ENCODE measurements at regions not wholly inside any gene's neighbourhood (a gene's known extent, or its start where the extent isn't known, plus 50 kb on each side); places are given as distances from the start of the nearest gene placed in this dataset.

DNA sequence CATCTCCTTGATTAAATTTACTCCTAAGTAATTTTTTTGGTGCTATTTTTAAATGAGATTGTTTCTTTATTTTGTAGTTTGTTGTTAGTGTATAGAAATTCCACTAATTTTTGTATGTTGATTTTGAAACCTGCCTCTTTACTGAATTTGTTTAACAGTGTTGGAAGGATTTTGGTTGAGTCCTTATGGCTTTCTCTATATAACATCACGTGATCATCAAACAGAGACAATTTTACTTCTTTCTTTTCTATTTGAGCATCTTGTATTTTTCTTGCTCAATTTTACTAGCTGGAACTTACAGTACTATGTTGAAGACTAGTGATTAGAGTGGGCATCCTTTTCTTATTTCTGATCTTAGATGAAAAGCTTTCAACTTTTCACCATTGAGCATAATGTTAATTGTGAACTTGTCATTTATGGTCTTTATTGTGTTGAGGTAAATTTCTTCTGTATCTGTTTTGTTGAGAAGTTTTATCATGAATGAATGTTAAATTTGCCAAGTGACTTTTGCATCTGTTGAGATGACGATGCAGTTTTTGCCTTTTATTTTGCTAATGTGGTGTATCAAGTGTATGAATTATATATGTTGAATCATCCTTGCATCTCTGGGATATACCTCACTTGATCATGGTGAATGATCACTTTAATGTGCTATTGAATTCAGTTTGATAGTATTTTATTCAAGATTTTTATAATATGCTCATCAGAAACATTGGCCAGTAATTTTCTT, 645.3 kb upstream of the DDX18 start:
- no peak for DNase-seq (ENCODE audit: low read depth in 3 of 3, low spot score in 2 of 3)

DNA sequence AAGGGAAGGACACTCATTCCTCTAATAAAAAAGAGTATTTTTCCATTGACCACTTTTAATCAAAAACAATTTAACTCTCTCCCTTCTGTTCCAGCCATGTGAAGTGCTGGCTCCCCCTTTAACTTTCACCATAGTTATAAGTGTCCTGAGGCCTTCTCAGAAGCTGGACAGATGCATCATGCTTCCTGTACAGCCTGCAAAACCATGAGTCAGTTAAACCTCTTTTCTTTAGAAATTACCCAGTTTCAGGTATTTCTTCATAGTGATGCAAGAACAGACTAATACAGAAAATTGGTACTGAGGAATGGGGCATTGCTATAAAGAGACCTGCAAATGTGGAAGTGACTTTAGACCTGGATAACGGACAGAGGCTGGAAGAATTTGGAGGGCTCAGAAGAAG, 643.6 kb upstream of the DDX18 start:
- DNase-seq (ENCODE audit: low read depth in 3 of 3, low spot score in 2 of 3): no peak

DNA sequence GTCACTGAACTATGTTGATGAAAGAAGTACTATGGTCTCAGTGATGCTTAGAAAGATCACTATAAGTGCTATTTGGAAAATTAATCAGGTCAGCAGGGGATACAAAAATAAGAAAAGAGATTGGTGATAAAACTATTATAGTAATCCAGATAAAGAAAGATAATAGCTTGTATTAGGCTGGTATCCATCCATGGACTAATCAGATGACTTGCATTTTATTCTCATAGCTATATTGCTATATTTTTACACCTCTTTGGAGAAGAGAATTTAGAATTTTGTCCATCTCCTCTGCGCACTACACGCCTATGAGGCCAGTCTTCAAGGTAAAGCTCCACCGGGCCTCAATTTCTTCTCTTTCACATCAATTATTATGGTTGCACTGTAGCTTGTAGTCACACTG, 635.1 kb upstream of the DDX18 start:
- DNase-seq (ENCODE audit: low read depth in 3 of 3, low spot score in 2 of 3): no peak

DNA sequence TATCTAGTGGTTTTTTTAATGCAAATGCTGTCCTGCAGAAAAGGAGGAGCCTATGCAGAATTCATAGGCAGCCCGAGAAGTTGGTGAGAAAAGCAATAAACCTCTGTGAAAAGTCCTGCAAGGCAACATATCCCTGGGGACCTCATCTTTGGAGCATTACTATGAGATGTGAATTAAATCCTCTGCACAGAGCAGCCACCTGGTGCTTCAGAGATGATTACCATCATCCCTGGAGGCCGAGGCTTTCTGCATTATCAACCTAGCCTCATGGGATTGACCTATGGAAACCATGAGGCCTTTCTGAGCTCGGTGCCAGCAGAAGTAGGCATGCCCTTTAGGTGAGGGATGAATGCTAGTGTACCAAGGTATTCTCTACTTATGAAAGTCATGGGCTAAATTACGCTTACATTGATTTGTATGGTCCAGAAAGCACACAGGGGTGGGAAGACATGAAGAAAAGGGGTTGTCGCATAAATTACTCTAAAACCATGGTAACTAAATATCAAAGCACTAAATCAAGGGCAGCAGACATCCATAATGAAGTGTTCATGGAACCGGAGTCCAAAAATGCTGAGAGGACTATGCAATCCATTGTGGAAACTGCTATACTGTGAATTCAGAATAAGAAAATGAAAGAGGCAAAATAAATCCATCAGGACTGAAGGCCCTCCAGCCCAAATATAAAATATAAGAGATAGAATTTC, 623.5 kb upstream of the DDX18 start:
- DNase-seq (ENCODE audit: low read depth in 3 of 3, low spot score in 2 of 3): no peak

DNA sequence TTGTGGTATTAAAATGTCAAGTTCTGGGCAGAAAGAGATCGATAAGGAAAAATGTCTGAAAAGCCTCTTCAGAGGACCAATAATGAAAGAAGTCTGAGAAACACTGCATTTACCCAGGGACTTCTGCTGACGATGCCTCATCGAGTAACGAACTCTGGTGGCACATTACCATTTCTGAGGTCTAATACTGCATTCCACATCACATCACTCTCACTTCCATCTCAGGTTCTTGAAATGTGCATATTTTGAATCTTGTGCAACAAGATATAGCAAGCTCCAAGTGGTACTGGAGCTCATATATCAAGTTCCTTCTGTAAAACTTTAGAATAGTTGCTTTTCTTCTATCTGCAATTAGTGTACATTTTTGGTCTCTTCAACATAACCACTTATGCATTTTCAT, 619.1 kb upstream of the DDX18 start:
- DNase-seq (ENCODE audit: low read depth in 3 of 3, low spot score in 2 of 3): no peak

DNA sequence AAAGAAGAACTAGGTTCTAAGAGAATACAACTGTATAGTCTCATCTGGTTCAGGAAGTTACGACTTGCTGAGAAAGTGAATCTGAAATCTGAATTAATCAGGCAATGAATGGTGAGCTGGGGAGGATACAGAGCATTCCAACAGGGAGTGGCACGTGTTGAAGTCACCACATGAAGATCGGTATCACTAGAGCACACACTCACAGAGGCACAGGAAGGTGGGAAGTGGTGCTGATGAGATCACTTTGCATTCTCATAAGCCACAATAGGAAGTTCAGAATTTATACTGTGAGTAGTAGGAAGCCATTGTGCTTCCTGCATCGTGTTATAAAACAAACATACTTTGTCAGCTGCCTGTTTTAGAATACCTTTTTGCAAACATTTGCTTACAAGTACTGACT, 615.0 kb upstream of the DDX18 start:
- DNase-seq (ENCODE audit: low read depth in 3 of 3, low spot score in 2 of 3): no peak

DNA sequence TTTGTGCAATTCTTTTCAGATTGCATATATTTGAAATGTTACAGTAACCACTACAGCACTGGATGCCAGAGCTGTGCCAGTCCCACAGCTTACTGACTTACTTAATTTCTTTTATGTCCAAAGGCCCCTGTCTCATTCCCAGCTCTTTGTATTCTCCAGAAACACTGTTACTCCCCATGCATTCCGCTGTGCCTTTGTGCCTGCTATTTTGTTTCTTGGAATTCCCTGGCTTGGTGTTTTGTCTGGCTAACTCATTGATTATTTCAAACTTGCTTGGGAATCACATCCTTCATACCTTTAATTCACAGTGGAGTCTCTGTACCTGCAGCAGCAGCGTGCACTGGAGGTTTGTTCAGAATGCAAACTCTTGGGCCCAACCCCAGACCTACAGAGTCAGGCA, 601.9 kb upstream of the DDX18 start:
- no peak for DNase-seq (ENCODE audit: low read depth in 3 of 3, low spot score in 2 of 3)

DNA sequence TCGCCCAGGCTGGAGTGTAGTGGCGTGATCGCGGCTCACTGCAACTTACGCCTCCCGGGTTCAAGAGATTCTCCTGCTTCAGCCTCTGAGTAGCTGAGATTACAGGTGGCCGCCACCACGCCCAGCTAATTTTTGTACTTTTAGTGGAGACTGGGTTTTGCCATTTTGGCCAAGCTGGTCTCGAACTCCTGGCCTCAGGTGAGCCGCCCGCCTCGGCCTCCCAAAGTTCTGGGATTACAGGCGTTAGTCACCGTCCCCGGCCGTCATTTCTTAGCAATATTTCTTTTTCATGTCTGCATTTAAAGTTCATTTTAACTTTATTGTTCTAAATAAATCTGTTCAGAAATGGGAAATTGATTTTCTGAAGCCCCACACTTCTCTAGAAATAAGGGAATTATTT, 597.3 kb upstream of the DDX18 start:
- no peak for DNase-seq (ENCODE audit: low read depth in 3 of 3, low spot score in 2 of 3)

DNA sequence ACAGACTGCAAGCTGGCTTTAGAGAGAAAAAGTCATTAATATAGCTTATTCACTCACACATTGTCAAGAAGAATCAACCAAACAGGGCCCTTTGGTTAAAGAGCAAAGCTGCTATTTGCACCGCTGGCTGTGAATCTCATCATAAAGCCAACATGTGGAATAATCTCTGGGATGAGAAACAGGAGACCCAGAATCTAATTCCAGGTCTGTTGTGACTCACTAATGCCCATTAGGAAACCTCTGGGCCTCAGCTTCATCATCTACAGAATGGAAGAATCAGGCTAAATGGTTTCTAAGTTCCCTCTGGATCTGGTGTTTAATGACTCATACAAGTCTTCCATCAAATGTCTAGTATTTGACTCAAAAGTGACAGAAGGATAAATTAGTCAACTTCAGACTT, 591.7 kb upstream of the DDX18 start:
- DNase-seq (ENCODE audit: low read depth in 3 of 3, low spot score in 2 of 3): no peak

DNA sequence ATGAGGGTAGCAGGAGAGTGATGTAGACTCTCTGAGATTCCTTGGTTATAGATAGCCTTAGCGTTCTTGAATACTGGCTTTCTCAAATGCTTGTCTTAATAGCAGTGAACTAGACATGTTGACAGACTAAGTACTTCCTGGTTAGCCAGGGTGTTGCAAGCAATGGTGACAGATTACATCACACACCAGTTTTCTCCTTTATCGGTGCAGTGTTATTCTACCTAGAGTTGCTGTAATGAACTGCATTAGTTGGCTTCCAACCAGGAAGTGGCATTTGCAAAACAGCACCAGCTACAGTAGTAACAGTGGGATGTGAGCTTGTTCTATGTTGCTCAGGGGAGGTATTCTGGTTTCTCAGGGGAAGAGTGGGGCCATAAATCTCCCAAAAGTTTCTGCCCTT, 582.2 kb upstream of the DDX18 start:
- no peak for DNase-seq (ENCODE audit: low read depth in 3 of 3, low spot score in 2 of 3)

DNA sequence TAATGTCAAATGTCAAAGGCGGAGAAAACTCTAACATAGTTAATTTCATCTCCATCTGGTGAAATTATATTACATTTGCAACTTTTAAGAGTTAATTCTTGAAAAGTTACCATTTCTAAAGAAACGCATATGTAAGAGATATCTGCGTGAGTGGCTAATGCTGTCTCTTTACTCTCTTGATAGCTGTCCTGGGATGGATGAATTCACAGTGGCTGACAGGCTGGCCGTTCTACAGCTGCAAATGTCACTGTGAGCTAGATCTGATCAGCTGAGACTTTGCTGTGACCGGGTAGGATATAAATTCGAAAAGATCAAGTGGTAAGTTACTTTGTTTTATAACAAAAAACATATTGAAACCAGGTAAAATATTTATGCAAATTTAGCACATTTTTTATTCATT, 557.1 kb upstream of the DDX18 start:
- no peak for DNase-seq (ENCODE audit: low read depth in 3 of 3, low spot score in 2 of 3)

DNA sequence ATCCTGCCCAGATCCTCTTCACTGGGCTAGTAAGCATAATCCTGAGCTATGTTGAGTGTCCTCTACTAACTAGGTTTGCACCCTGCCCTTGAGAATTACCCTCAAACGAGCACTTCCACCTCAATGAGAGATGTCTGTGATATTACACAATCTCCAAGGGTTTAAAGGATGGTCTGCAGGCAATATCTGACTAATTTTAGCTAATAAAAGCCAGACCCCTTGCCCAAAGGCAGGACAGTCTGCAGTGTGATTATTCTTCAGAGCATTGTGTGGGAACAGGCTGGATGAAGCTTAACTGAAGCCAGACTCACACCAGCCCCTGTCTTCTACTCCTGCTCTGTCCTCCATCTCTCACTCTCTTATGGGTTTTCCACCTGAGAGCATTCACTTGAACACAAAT, 544.9 kb upstream of the DDX18 start:
- no peak for DNase-seq (ENCODE audit: low read depth in 3 of 3, low spot score in 2 of 3)

DNA sequence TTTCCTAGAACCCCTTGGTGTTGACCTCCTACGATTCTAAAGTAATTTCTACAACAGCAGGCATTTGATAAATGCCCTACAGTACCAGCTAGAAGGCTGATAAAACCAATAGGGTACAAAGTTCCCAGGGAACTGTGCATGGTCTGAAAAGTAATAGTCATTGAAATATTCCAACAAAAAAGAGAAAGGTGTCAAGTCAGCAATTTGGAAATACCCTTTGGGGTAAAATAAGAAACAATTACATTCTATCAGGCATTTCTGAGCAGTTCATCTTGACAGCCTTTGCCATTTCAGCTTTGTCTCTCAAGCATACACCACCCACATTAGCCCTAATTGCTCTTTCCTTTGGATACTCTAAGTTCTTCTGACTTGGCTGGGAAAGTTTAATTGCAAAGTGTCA, 542.9 kb upstream of the DDX18 start:
- DNase-seq (ENCODE audit: low read depth in 3 of 3, low spot score in 2 of 3): no peak

DNA sequence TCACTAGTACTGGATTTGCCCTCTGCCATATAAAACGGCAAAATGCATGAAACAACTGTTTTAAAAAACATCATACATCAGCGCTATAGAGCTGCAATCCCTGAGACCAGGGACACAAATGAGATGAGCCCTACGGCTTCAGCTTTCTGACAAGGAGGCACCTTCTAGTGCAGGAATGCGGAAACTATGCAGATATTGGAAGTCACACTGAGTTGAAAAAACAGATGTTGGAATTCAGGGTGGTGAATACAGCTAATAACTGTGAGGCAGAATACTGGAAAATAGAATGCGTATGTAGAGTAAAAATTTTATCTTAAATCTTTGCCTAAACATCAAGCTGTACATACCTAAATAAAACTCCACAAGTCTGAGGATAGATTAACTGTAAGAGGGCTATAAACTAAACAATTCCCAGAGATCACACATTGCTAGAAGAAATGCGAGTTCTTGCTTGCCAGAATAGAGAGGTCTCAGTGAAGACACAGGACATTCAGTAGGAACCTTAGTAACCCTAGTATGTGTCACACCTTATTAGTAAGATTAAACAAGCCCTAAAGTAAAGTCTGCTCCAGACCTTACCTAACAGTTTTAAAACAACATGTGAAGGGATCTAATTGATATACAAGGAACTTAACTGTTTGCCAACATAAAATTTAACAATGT, 541.4 kb upstream of the DDX18 start:
- peak in 1 of 3 donors; percentile 1 for DNase-seq (ENCODE audit: low read depth in 3 of 3, low spot score in 2 of 3)

DNA sequence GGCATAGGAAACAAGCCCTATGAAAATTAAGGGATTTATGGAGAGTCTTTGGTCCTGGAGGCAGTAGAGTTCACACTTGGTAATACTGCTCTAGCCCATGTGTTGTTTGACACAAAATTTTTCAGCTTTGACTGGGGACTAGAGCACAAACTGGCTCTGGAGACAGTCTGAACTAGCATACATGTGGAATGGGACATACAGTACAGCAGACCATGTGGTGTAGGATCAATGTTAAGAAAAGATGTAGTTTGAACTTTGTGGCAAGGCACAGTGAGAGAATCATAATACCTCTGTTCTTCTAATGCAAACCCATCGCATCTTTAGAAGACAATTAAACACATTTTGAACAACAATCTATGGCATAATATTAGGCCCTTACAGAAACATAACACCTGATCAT, 521.5 kb upstream of the DDX18 start:
- no peak for DNase-seq (ENCODE audit: low read depth in 3 of 3, low spot score in 2 of 3)

DNA sequence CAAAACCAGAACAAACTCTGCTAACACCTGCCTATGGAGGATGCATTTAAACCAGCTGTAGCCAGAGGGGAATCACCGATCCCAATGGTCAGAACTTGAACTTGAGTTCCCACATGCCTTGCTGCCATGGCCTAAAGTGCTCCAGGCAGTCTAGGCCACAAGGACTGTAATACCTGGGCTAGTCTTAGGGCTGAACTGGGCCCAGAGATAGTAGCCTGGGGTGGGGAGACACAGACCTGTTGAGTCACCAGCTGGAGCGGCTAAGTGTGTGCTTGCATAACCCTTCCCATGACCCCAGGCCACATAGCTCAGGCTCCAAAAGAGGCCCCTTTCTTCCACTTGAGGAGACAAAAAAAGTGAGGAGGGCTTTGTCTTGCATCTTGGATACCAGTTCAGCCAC, 515.0 kb upstream of the DDX18 start:
- DNase-seq (ENCODE audit: low read depth in 3 of 3, low spot score in 2 of 3): no peak

DNA sequence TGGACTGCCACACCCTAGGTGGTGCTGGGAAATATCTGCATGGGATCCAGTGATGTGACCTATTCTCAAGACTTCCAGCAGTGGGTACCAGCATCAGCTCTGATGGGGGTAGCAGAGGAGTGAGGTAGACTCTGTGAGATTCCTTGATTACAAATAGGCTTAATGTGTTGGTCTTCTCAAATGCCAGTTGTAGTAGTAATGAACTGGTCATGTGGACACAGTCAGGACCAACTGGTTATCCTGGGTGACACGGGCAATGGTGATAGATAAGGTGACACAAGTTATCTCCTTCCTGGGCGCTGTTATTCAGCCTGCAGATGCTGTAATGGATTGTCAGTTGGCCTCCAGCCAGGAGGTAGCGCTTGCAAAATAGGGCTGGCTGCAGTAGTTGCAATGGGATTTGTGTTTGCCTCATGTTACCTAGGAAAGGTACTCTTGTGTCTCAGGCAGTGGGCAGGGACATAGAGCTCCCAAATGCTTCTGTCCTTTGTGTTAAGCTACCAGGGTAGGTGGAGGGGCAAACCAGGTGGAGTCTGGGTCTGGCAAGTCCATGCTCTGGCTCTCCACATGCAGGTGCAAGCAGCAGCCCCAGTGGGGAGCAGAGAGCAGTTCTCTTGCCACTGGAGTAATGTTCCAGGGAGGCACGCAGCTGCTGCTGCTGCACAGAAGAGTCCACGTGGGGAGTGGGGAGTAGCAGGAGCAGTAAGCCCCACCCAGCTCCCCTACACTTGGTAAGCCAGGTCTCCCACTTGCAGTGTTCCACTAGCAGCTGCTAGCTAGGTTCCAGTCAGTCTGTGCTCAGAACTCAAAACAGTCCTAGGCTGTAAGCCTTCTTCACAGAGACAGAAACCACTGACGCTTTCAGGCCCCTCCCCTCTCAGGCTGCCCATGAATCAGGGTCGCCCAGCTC, 505.4 kb upstream of the DDX18 start:
- DNase-seq (ENCODE audit: low read depth in 3 of 3, low spot score in 2 of 3): no peak

DNA sequence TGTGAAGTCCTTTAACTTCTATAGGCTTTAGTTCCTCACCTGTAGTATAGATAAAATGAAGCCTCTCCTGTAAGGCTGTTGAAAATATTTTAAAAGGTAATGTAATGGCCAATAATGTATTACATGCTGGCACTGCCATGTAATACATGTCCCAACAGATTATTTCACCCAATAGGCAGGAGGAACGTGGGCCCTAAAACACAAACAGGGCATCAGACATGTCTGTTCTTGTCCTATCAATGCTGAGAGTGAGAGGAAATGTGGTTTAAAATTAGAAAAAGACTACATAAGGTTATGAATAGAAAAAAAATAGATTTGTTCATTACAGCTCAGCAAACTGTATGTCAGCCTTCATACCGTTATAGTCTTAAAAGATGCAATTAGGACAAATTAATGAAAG, 492.7 kb upstream of the DDX18 start:
- DNase-seq (ENCODE audit: low read depth in 3 of 3, low spot score in 2 of 3): no peak

DNA sequence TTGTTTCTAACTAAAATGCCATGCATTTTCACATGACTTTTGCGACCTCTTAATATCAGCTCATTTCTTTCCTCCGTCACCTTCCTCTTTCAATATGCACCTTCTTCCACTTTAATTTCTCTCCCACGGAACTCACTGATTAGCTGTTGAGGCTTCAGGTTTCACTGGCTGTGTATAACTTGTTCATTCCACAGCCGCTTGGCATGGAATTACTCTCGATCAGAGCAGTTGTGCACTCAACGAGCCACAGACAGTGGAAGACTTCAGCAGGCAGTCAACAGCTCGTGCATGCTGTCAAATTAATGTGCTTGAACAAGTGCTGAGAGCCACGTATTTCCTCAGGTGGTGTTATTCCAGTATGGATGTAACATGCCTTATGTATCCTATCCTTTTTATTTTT, 491.2 kb upstream of the DDX18 start:
- no peak for DNase-seq (ENCODE audit: low read depth in 3 of 3, low spot score in 2 of 3)

DNA sequence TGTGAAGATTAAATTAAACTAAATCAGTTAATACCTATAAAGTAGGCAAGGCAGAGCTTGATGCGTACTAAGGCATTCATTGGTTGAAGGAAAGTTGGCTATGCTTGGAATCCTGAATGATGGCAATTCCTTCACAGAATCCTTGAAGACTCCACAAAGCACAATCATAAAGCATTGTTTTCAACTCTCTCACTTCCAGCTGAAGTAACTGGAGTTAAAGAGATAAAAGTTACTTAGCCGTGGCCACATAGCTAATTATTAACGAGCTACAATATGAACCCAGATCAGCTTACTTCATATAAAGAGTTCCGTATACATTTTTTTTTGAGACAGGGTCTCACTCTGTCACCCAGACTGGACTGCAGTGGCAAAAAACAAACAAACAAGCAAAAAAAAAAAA, 483.9 kb upstream of the DDX18 start:
- peak in 2 of 3 donors; percentile 17 to 27 for DNase-seq (ENCODE audit: low read depth in 3 of 3, low spot score in 2 of 3)

DNA sequence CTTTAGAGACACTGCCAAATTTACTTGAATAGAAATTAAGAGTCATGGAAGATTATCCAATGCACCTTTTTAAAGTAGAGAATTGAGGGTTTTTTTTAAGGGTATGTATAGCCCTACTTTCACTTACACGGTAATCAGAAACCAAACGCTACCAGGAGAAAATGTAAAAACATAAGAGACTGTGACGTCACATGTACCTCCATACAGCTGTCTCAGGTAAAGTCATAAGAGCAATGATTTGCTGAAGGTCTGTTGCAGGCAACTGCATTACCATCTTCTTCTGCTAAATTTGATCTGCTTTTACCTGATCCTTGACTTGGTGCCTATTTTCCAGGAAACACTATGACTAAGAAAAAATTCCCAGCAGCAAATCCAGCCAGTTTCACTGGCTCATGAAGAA, 478.5 kb upstream of the DDX18 start:
- no peak for DNase-seq (ENCODE audit: low read depth in 3 of 3, low spot score in 2 of 3)
